Astrocyte of the cerebellum (primary cell): ENCODE measurements at regions not wholly inside any gene's neighbourhood (a gene's known extent, or its start where the extent isn't known, plus 50 kb on each side); places are given as distances from the start of the nearest gene placed in this dataset.

Source experiments
- DNase-seq: peaks from one replicate; pipeline ENCODE4 v3.0.0-alpha.2; 2011; ENCODE audit warnings: low read depth
- H3K4me3 ChIP-seq: 2 replicates; pipeline ENCODE4 v1.5.1; 2011; ENCODE audit warnings: mild to moderate bottlenecking, low read depth, low read length, moderate library complexity
- CTCF ChIP-seq: IDR thresholded peaks from 2 replicates; pipeline ENCODE4 v1.5.1; 2012; ENCODE audit warnings: low read length, low read depth, moderate library complexity, mild to moderate bottlenecking; ENCODE audit errors: missing control alignments
- in situ Hi-C: cut with HindIII; loops from 2 replicates; pipeline ENCODE4 v1.10.0; 2017; ENCODE audit warnings: low sequenced_read_pairs

- no peak overlapping the region for H3K4me3 ChIP-seq
- in situ Hi-C loops: no loop called here
- no peak for TF ChIP-seq CTCF
- DNase-seq: no peak
These were observed 939.9 kb upstream of the NXPH2 start for GRCh38 chr2:139720056-139720455.

- in situ Hi-C loops: no loop called here
- no peak overlapping the region for H3K4me3 ChIP-seq
- TF ChIP-seq CTCF: no peak
- no peak for DNase-seq
These were observed 924.4 kb upstream of the NXPH2 start for GRCh38 chr2:139704606-139705005.

- TF ChIP-seq CTCF: no peak
- DNase-seq: no peak
- H3K4me3 ChIP-seq: no peak overlapping the region
- in situ Hi-C loops: no loop called here
These were observed 914.1 kb upstream of the NXPH2 start for GRCh38 chr2:139694327-139694726.

GRCh38 chr2:139686205-139686604 lies 906.0 kb upstream of the NXPH2 start:
- TF ChIP-seq CTCF: no peak
- DNase-seq: no peak
- in situ Hi-C loops: no loop called here
- no peak overlapping the region for H3K4me3 ChIP-seq

GRCh38 chr2:139685090-139685983 lies 905.1 kb upstream of the NXPH2 start:
- no peak for DNase-seq
- TF ChIP-seq CTCF: no peak
- in situ Hi-C loops: no loop called here
- H3K4me3 ChIP-seq: no peak overlapping the region

GRCh38 chr2:139684286-139684860 lies 904.2 kb upstream of the NXPH2 start:
- DNase-seq: no peak
- in situ Hi-C loops: no loop called here
- no peak for TF ChIP-seq CTCF
- H3K4me3 ChIP-seq: no peak overlapping the region
